ENCODE measurements at regions not wholly inside any gene's neighbourhood (a gene's known extent, or its start where the extent isn't known, plus 50 kb on each side); places are given as distances from the start of the nearest gene placed in this dataset.

- H3K4me3 ChIP-seq (ENCODE audit: low read depth, low read length) = no peak overlapping the region
- TF ChIP-seq CTCF (IDR thresholded peaks at IDR 0.05; ENCODE audit: borderline replicate concordance, insufficient read depth, low read depth, low read length) = no peak
Measured at GRCh38 chr15:85860394-85861161, 65.9 kb upstream of the KLHL25 start.

- no peak overlapping the region for H3K4me3 ChIP-seq (ENCODE audit: low read depth, low read length)
- TF ChIP-seq CTCF (IDR thresholded peaks at IDR 0.05; ENCODE audit: borderline replicate concordance, insufficient read depth, low read depth, low read length) = peak; percentile 65
Measured at GRCh38 chr15:85865070-85865684, 70.5 kb upstream of the KLHL25 start.

GRCh38 chr15:85867250-85867649 is 72.5 kb upstream of the KLHL25 start:
- no peak for TF ChIP-seq CTCF (IDR thresholded peaks at IDR 0.05; ENCODE audit: borderline replicate concordance, insufficient read depth, low read depth, low read length)
- no peak overlapping the region for H3K4me3 ChIP-seq (ENCODE audit: low read depth, low read length)

GRCh38 chr15:85869124-85869523 is 74.4 kb upstream of the KLHL25 start:
- no peak overlapping the region for H3K4me3 ChIP-seq (ENCODE audit: low read depth, low read length)
- TF ChIP-seq CTCF (IDR thresholded peaks at IDR 0.05; ENCODE audit: borderline replicate concordance, insufficient read depth, low read depth, low read length) = no peak

- no peak for TF ChIP-seq CTCF (IDR thresholded peaks at IDR 0.05; ENCODE audit: borderline replicate concordance, insufficient read depth, low read depth, low read length)
- no peak overlapping the region for H3K4me3 ChIP-seq (ENCODE audit: low read depth, low read length)
Measured at GRCh38 chr15:85870216-85871014, 75.7 kb upstream of the KLHL25 start.

- no peak for TF ChIP-seq CTCF (IDR thresholded peaks at IDR 0.05; ENCODE audit: borderline replicate concordance, insufficient read depth, low read depth, low read length)
- no peak overlapping the region for H3K4me3 ChIP-seq (ENCODE audit: low read depth, low read length)
Measured at GRCh38 chr15:85871545-85871944, 76.8 kb upstream of the KLHL25 start.
